PC-3 (cell line): ENCODE measurements at regions not wholly inside any gene's neighbourhood (a gene's known extent, or its start where the extent isn't known, plus 50 kb on each side); places are given as distances from the start of the nearest gene placed in this dataset.

Experiments
- CTCF ChIP-seq: fragments of 300-600 bp; sonication (generic); conservative IDR thresholded peaks from 2 replicates; pipeline ENCODE4 v1.5.1; 2017; ENCODE audit warnings: antibody characterized with exemption, low read depth, mild to moderate bottlenecking, low read length
- EZH2 ChIP-seq: fragments of 300-600 bp; sonication (generic); IDR thresholded peaks from one replicate; pipeline ENCODE4 v1.6.1; 2017; ENCODE audit warnings: antibody characterized with exemption, mild to moderate bottlenecking, low read length; ENCODE audit not compliant: unreplicated experiment
- EZH2phosphoT487 ChIP-seq: fragments of 300-600 bp; sonication (generic); IDR thresholded peaks from 2 replicates; pipeline ENCODE4 v1.6.1; 2018; ENCODE audit warnings: mild to moderate bottlenecking, antibody characterized with exemption, low read length, borderline replicate concordance

- TF ChIP-seq CTCF (no peak), EZH2phosphoT487 (no peak), EZH2 (no peak)
Observed at GRCh38 chr1:201625226-201625761, 86.4 kb downstream of the NAV1 start.
